UCSD-AML1 (cell line): ENCODE measurements at regions not wholly inside any gene's neighbourhood (a gene's known extent, or its start where the extent isn't known, plus 50 kb on each side); places are given as distances from the start of the nearest gene placed in this dataset.
"Not testable (repeated sequence)": the region's sequence is repeated elsewhere in the genome, so short reads cannot be mapped to it uniquely, and the experiment has no call there.

Experiments
- DNase-seq: peaks from one replicate; lab custom pipeline; 2025; ENCODE audit not compliant: unreplicated experiment; lab: John Stamatoyannopoulos, UW

GRCh38 chr14:84512823-84513222 is 1017.1 kb upstream of the FLRT2 start:
- not testable (repeated sequence) for DNase-seq

- DNase-seq: no peak
Measured at GRCh38 chr14:84519836-84520235, 1010.1 kb upstream of the FLRT2 start.

GRCh38 chr14:84520711-84521338 is 1009.1 kb upstream of the FLRT2 start:
- no peak for DNase-seq

- no peak for DNase-seq
Measured at GRCh38 chr14:84523746-84524145, 1006.2 kb upstream of the FLRT2 start.

GRCh38 chr14:84527706-84528105 is 1002.2 kb upstream of the FLRT2 start:
- no peak for DNase-seq

GRCh38 chr14:84532016-84532415 is 997.9 kb upstream of the FLRT2 start:
- no peak for DNase-seq

- no peak for DNase-seq
Measured at GRCh38 chr14:84533181-84533725, 996.7 kb upstream of the FLRT2 start.

- no peak for DNase-seq
Measured at GRCh38 chr14:84533791-84534190, 996.2 kb upstream of the FLRT2 start.

GRCh38 chr14:84535484-84535883 is 994.5 kb upstream of the FLRT2 start:
- no peak for DNase-seq

GRCh38 chr14:84535976-84536375 is 994.0 kb upstream of the FLRT2 start:
- DNase-seq: no peak

GRCh38 chr14:84541018-84541417 is 988.9 kb upstream of the FLRT2 start:
- DNase-seq: no peak

- DNase-seq: no peak
Measured at GRCh38 chr14:84543859-84544258, 986.1 kb upstream of the FLRT2 start.

- DNase-seq: no peak
Measured at GRCh38 chr14:84544486-84545131, 985.3 kb upstream of the FLRT2 start.

- no peak for DNase-seq
Measured at GRCh38 chr14:84546236-84546635, 983.7 kb upstream of the FLRT2 start.

- no peak for DNase-seq
Measured at GRCh38 chr14:84554136-84554535, 975.8 kb upstream of the FLRT2 start.

- no peak for DNase-seq
Measured at GRCh38 chr14:84555493-84555892, 974.5 kb upstream of the FLRT2 start.

- DNase-seq: no peak
Measured at GRCh38 chr14:84566109-84566508, 963.8 kb upstream of the FLRT2 start.

- no peak for DNase-seq
Measured at GRCh38 chr14:84575681-84576080, 954.3 kb upstream of the FLRT2 start.

GRCh38 chr14:84579292-84579691 is 950.7 kb upstream of the FLRT2 start:
- no peak for DNase-seq

GRCh38 chr14:84581041-84581440 is 948.9 kb upstream of the FLRT2 start:
- no peak for DNase-seq

- no peak for DNase-seq
Measured at GRCh38 chr14:84584511-84584910, 945.4 kb upstream of the FLRT2 start.

GRCh38 chr14:84591827-84592445 is 938.0 kb upstream of the FLRT2 start:
- DNase-seq: no peak
